ENCODE measurements at regions not wholly inside any gene's neighbourhood (a gene's known extent, or its start where the extent isn't known, plus 50 kb on each side); places are given as distances from the start of the nearest gene placed in this dataset.
A peak's percentile ranks its signal among the peaks of the same experiment; 100 is the strongest.

GRCh38 chr4:54813674-54814073 is 155.9 kb downstream of the KIT start:
- no peak for DNase-seq (ENCODE audit: low read depth in 1 of 2, low spot score in 1 of 2)
- no peaks in the 10 kb centered on the region for H3K27me3 ChIP-seq
- no peaks in the 10 kb centered on the region for H3K36me3 ChIP-seq
- TF ChIP-seq CTCF (IDR thresholded peaks at IDR 0.05; ENCODE audit: low read depth, low read length): no peak
- H3K4me3 ChIP-seq: no peak overlapping the region
- no peaks in the 10 kb centered on the region for H3K9me3 ChIP-seq (ENCODE audit: low read depth)
- H3K27ac ChIP-seq: no peak overlapping the region
- H3K4me1 ChIP-seq (ENCODE audit: low read depth): no peaks in the 10 kb centered on the region

GRCh38 chr4:54806351-54806750 is 148.6 kb downstream of the KIT start:
- no peak for DNase-seq (ENCODE audit: low read depth in 1 of 2, low spot score in 1 of 2)
- Histone ChIP-seq H3K4me1 (ENCODE audit: low read depth) (peaks cover 4% of the 10 kb centered on the region), H3K27ac (no peak overlapping the region), H3K36me3 (no peaks in the 10 kb centered on the region), H3K27me3 (no peaks in the 10 kb centered on the region), H3K9me3 (ENCODE audit: low read depth) (no peaks in the 10 kb centered on the region), H3K4me3 (no peak overlapping the region)
- no peak for TF ChIP-seq CTCF (IDR thresholded peaks at IDR 0.05; ENCODE audit: low read depth, low read length)

GRCh38 chr4:54802336-54802735 is 144.6 kb downstream of the KIT start:
- H3K27ac ChIP-seq: no peak overlapping the region
- peaks cover 10% of the 10 kb centered on the region for H3K4me1 ChIP-seq (ENCODE audit: low read depth)
- DNase-seq (ENCODE audit: low read depth in 1 of 2, low spot score in 1 of 2): peak in 1 of 2 donors; percentile 22
- H3K9me3 ChIP-seq (ENCODE audit: low read depth): no peaks in the 10 kb centered on the region
- no peaks in the 10 kb centered on the region for H3K27me3 ChIP-seq
- H3K36me3 ChIP-seq: no peaks in the 10 kb centered on the region
- no peak overlapping the region for H3K4me3 ChIP-seq
- TF ChIP-seq CTCF (IDR thresholded peaks at IDR 0.05; ENCODE audit: low read depth, low read length): no peak

GRCh38 chr4:54800831-54801530 is 143.2 kb downstream of the KIT start:
- TF ChIP-seq CTCF (IDR thresholded peaks at IDR 0.05; ENCODE audit: low read depth, low read length): no peak
- Histone ChIP-seq H3K9me3 (ENCODE audit: low read depth) (no peaks in the 10 kb centered on the region), H3K36me3 (no peaks in the 10 kb centered on the region), H3K27ac (no peak overlapping the region), H3K27me3 (no peaks in the 10 kb centered on the region), H3K4me3 (no peak overlapping the region), H3K4me1 (ENCODE audit: low read depth) (peaks cover 10% of the 10 kb centered on the region)
- DNase-seq (ENCODE audit: low read depth in 1 of 2, low spot score in 1 of 2): peak in 1 of 2 donors; percentile 75

- H3K4me3 ChIP-seq: no peak overlapping the region
- no peak for TF ChIP-seq CTCF (IDR thresholded peaks at IDR 0.05; ENCODE audit: low read depth, low read length)
- no peaks in the 10 kb centered on the region for H3K4me1 ChIP-seq (ENCODE audit: low read depth)
- no peaks in the 10 kb centered on the region for H3K27me3 ChIP-seq
- H3K27ac ChIP-seq: no peak overlapping the region
- DNase-seq (ENCODE audit: low read depth in 1 of 2, low spot score in 1 of 2): no peak
- H3K36me3 ChIP-seq: no peaks in the 10 kb centered on the region
- H3K9me3 ChIP-seq (ENCODE audit: low read depth): no peaks in the 10 kb centered on the region
Measured at GRCh38 chr4:54794579-54794978, 136.8 kb downstream of the KIT start.

All from cardiac muscle cell (in vitro differentiated cells and primary cell).